ENCODE measurements at regions not wholly inside any gene's neighbourhood (a gene's known extent, or its start where the extent isn't known, plus 50 kb on each side); places are given as distances from the start of the nearest gene placed in this dataset.

DNA sequence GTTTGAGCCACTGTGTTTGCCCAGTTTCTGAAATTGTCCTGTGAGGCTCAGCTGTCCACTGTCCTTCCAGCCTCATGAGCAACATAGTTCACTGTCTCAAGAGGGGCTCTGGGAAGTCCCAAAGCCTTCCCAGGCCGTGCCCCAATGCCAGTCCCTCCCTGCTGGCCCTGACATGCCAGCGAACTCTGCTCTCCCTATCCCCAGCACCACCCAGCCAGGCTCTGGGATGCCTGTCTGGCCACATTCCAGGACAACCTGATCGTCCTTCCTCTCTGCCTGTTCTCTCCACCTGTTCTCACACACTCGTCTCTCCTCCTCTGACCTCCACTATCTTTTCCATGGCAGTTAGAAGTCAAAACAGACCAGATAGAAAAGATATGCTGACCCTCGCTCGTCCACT is 278.0 kb upstream of the ID2 start:
- no peaks in the 10 kb centered on the region for H3K36me3 ChIP-seq (ENCODE audit: insufficient read depth, low read depth, low read length)
- H3K4me3 ChIP-seq (ENCODE audit: low read length): no peak overlapping the region
- H3K27me3 ChIP-seq (ENCODE audit: insufficient read depth, low read length): no peaks in the 10 kb centered on the region
- H3K4me1 ChIP-seq (ENCODE audit: insufficient read depth, low read length): no peaks in the 10 kb centered on the region
- H3K9me3 ChIP-seq (ENCODE audit: insufficient read depth, low read depth, low read length): no peaks in the 10 kb centered on the region
- H3K9ac ChIP-seq (ENCODE audit: low read depth, low read length): no peak overlapping the region
- H3K27ac ChIP-seq (ENCODE audit: low read length): no peak overlapping the region

DNA sequence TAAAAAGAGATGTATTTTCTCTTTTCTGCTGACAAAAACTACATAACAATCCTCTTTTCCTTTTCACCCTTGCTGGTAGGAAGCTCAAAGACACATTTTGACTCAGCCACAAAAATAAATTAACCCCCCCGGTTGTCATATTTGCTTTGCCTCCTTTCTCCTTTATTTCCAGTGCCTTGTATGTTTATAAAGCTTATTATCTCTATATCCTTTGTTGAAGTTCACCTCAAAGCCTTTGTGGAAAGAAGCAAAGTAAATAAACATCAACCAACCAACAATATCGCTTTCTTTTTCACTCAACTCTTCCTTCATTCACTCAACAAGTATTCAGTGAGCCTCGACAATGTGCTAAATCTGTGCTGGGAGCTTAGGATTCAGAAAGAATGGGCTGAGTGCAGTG is 276.5 kb upstream of the ID2 start:
- H3K36me3 ChIP-seq (ENCODE audit: insufficient read depth, low read depth, low read length): no peaks in the 10 kb centered on the region
- H3K4me3 ChIP-seq (ENCODE audit: low read length): no peak overlapping the region
- no peak overlapping the region for H3K9ac ChIP-seq (ENCODE audit: low read depth, low read length)
- H3K27me3 ChIP-seq (ENCODE audit: insufficient read depth, low read length): no peaks in the 10 kb centered on the region
- H3K9me3 ChIP-seq (ENCODE audit: insufficient read depth, low read depth, low read length): no peaks in the 10 kb centered on the region
- H3K27ac ChIP-seq (ENCODE audit: low read length): no peak overlapping the region
- H3K4me1 ChIP-seq (ENCODE audit: insufficient read depth, low read length): no peaks in the 10 kb centered on the region

DNA sequence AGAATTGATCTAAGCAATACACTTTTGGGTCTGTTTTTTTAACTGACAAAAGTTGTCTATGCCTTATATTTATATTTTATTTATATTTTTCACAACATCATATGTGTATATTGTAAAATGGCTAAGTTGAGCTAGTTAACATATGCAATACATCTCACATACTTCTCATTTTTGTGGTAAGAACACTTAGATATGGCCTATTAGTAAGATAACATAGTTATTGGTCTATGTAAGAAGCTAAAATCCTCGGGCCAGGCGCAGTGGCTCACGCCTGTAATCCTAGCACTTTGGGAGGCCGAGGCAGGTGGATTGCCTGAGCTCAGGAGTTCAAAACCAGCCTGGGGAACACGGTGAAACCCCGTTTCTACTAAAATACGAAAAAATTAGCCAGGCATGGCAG is 275.6 kb upstream of the ID2 start:
- H3K27me3 ChIP-seq (ENCODE audit: insufficient read depth, low read length): no peaks in the 10 kb centered on the region

DNA sequence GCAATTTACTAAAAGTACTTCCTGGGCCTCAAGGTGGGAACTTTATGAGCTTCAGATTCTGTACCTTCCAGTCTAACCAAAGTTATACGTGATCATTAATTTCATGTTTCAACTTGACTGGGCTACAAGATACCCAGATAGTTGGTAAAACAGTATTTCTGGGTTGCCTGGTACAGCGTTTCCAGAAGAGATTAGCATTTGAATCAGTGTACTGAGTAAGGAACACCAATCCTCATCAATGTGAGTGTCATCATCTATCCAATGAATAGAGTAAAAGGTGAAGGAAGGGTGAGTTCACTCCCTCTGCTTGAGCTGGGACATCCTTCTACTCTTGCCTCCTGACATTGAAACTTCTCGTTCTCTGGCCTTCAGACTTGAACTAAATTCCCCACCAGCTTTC is 274.5 kb upstream of the ID2 start:
- Histone ChIP-seq H3K36me3 (ENCODE audit: insufficient read depth, low read depth, low read length) (no peaks in the 10 kb centered on the region), H3K27me3 (ENCODE audit: insufficient read depth, low read length) (no peaks in the 10 kb centered on the region), H3K4me1 (ENCODE audit: insufficient read depth, low read length) (0 out of 2 replicates have a peak, but pooled peaks cover 2% of the 10 kb centered on the region), H3K27ac (ENCODE audit: low read length) (no peak overlapping the region), H3K4me3 (ENCODE audit: low read length) (no peak overlapping the region), H3K9me3 (ENCODE audit: insufficient read depth, low read depth, low read length) (no peaks in the 10 kb centered on the region), H3K9ac (ENCODE audit: low read depth, low read length) (no peak overlapping the region)

More for the DNA sequence above, 275.6 kb upstream of the ID2 start:
- H3K27ac ChIP-seq (ENCODE audit: low read length): no peak overlapping the region
- H3K36me3 ChIP-seq (ENCODE audit: insufficient read depth, low read depth, low read length): no peaks in the 10 kb centered on the region
- no peak overlapping the region for H3K9ac ChIP-seq (ENCODE audit: low read depth, low read length)
- H3K4me1 ChIP-seq (ENCODE audit: insufficient read depth, low read length): no peaks in the 10 kb centered on the region
- no peak overlapping the region for H3K4me3 ChIP-seq (ENCODE audit: low read length)
- no peaks in the 10 kb centered on the region for H3K9me3 ChIP-seq (ENCODE audit: insufficient read depth, low read depth, low read length)

DNA sequence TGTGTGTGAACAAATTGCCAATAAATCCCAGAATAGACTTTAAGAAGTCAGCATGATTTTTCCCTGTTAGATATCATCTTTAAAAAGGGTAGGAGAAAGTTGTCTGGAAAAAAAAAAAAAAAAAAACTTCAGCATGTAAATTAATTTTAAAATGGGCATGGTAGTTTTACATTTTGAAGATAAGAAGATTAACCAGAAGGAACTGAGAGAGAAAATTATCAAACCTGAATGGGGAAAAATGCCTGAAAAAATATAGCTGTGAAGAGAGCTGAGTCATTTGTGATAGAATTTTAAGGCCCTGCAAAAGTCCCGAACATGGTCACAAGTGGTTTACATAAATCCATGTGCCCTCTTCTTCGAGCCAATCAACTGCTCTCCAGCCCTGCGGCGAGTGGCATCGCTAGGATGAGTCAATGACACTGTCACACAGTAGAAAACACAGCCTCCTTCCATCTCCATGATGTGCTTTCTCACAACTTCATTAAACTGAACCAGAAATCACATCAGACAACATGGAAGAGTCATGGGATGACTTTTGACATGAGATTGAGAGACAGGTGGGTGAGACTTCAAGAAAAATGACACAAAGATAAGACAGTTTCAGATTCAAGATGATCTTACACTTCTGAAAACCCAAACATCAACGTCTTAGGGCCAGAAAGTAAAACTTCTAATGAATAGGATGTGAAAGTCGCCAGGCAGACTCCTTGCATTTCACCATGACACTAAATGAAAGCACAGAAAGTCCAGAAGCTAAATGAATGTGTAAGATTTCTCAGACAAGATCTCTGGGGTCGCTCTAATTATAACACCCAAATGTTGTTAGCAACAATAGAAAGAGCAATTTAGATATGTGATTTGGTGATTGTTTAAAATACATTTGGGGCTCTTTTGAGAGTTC is 273.0 kb upstream of the ID2 start:
- Histone ChIP-seq H3K36me3 (ENCODE audit: insufficient read depth, low read depth, low read length) (no peaks in the 10 kb centered on the region), H3K27me3 (ENCODE audit: insufficient read depth, low read length) (no peaks in the 10 kb centered on the region), H3K4me1 (ENCODE audit: insufficient read depth, low read length) (0 out of 2 replicates have a peak, but pooled peaks cover 7% of the 10 kb centered on the region), H3K9me3 (ENCODE audit: insufficient read depth, low read depth, low read length) (no peaks in the 10 kb centered on the region), H3K27ac (ENCODE audit: low read length) (no peak overlapping the region), H3K9ac (ENCODE audit: low read depth, low read length) (no peak overlapping the region), H3K4me3 (ENCODE audit: low read length) (no peak overlapping the region)

DNA sequence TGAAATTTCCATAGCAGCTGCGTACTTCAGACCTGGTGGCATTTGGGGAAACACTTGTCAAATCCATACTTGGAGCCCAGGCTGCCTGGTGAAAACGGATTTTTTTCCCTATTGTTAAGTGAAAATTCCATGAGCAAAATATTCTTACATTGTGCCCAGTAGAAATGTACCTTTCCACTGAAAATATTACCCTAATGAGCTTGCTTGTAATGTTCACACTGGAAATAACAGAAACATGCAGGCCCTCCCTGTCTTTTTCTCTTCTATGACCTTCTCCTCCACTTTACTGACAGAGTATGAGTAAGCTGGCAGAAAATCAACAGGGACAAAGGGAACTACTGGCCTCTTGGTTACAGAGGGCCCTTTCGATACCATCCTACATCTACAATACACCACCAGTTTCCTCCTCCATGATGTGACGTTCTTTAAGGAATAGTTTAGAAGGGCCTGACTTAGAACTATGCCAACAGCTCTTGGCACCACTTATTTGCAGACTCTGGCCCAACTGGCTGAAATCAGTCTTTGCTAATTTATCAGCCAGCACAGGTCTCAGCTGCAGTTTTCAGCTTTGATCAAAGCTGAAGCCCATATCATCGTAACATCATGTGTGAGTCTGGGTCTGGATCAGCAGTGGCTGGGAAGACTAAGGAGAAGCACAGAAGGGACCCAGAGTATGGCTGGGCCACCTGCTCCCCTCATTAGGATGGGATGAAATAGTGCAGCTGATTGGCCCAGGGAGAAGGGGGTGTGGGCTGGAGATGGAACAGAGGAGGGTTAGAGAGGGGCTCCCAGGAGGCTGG is 272.2 kb upstream of the ID2 start:
- H3K4me3 ChIP-seq (ENCODE audit: low read length): no peak overlapping the region
- H3K27me3 ChIP-seq (ENCODE audit: insufficient read depth, low read length): no peaks in the 10 kb centered on the region
- H3K4me1 ChIP-seq (ENCODE audit: insufficient read depth, low read length): 0 out of 2 replicates have a peak, but pooled peaks cover 7% of the 10 kb centered on the region
- H3K36me3 ChIP-seq (ENCODE audit: insufficient read depth, low read depth, low read length): no peaks in the 10 kb centered on the region
- no peaks in the 10 kb centered on the region for H3K9me3 ChIP-seq (ENCODE audit: insufficient read depth, low read depth, low read length)
- no peak overlapping the region for H3K27ac ChIP-seq (ENCODE audit: low read length)
- H3K9ac ChIP-seq (ENCODE audit: low read depth, low read length): no peak overlapping the region

DNA sequence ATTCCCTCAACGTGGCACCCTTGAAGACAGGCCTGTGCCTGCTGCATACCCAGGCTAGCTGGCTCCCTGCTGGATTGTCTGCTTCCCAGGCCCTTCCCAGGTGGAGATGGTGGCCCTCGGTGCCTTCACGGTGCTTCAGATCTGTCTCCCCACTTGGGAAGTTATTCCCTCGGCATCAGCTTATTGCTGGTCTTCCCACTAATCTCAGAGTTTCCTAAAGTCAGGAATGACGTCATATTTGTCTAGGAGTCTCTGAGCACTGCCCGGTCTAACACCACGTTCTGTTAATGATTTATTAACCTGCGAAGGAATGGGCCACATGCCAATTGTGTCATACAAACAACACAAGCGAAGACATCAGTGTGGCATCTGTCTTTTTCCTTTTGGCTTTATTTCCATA is 269.8 kb upstream of the ID2 start:
- no peak overlapping the region for H3K27ac ChIP-seq (ENCODE audit: low read length)
- no peak overlapping the region for H3K9ac ChIP-seq (ENCODE audit: low read depth, low read length)

DNA sequence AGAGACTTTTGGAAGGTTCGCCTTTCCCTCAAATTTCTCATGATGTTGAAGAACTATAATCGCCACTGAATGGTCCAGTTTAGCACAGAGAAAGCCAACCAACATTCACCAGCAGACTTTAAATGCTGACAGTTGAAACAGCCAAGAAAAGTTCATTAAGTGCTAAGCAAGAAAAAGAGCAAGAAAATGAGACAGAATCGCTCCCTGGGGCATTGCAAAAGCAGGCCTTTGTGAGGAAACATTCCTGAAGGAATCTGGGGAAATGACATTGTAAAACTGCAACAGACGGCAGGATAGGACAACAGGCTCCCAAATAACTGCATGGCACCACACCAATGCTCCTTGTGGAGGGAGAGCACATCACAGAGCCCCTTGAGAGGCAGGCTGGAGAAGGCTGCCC is 269.3 kb upstream of the ID2 start:
- H3K9ac ChIP-seq (ENCODE audit: low read depth, low read length): no peak overlapping the region
- H3K4me1 ChIP-seq (ENCODE audit: insufficient read depth, low read length): 0 out of 2 replicates have a peak, but pooled peaks cover 7% of the 10 kb centered on the region
- no peak overlapping the region for H3K4me3 ChIP-seq (ENCODE audit: low read length)
- no peaks in the 10 kb centered on the region for H3K27me3 ChIP-seq (ENCODE audit: insufficient read depth, low read length)
- H3K36me3 ChIP-seq (ENCODE audit: insufficient read depth, low read depth, low read length): no peaks in the 10 kb centered on the region
- H3K27ac ChIP-seq (ENCODE audit: low read length): no peak overlapping the region
- no peaks in the 10 kb centered on the region for H3K9me3 ChIP-seq (ENCODE audit: insufficient read depth, low read depth, low read length)

More for the DNA sequence above, 269.8 kb upstream of the ID2 start:
- H3K27me3 ChIP-seq (ENCODE audit: insufficient read depth, low read length): no peaks in the 10 kb centered on the region
- no peak overlapping the region for H3K4me3 ChIP-seq (ENCODE audit: low read length)
- no peaks in the 10 kb centered on the region for H3K9me3 ChIP-seq (ENCODE audit: insufficient read depth, low read depth, low read length)
- no peaks in the 10 kb centered on the region for H3K36me3 ChIP-seq (ENCODE audit: insufficient read depth, low read depth, low read length)
- 0 out of 2 replicates have a peak, but pooled peaks cover 7% of the 10 kb centered on the region for H3K4me1 ChIP-seq (ENCODE audit: insufficient read depth, low read length)

DNA sequence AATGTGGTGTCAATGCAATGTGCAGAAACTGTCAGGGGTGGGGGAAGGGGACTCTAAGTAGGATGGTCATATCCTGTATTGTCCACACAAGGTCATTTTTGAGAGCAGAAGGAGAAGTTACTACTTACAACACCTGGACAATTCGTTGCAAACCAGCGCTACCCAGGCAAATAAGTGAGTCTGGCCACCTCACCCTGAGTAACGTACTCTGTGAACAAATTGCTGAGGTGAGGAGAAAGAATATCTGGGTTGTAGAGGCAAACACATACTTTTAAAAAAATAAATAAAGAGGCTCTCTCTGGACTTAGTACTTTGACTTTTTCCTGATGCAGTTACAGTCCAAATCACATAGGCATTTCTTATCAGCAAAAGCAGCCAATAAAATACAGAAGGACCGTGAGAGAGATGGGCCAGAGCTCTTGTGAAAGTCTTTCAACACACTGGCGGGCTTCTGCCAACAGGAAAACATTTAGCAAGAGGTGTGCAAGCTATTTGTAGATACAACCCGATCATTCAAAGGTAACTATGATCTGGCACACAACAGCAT is 268.2 kb upstream of the ID2 start:
- H3K36me3 ChIP-seq (ENCODE audit: insufficient read depth, low read depth, low read length): no peaks in the 10 kb centered on the region
- H3K27me3 ChIP-seq (ENCODE audit: insufficient read depth, low read length): no peaks in the 10 kb centered on the region
- H3K9me3 ChIP-seq (ENCODE audit: insufficient read depth, low read depth, low read length): no peaks in the 10 kb centered on the region
- H3K4me3 ChIP-seq (ENCODE audit: low read length): no peak overlapping the region
- H3K4me1 ChIP-seq (ENCODE audit: insufficient read depth, low read length): 0 out of 2 replicates have a peak, but pooled peaks cover 7% of the 10 kb centered on the region
- H3K9ac ChIP-seq (ENCODE audit: low read depth, low read length): no peak overlapping the region
- H3K27ac ChIP-seq (ENCODE audit: low read length): no peak overlapping the region

DNA sequence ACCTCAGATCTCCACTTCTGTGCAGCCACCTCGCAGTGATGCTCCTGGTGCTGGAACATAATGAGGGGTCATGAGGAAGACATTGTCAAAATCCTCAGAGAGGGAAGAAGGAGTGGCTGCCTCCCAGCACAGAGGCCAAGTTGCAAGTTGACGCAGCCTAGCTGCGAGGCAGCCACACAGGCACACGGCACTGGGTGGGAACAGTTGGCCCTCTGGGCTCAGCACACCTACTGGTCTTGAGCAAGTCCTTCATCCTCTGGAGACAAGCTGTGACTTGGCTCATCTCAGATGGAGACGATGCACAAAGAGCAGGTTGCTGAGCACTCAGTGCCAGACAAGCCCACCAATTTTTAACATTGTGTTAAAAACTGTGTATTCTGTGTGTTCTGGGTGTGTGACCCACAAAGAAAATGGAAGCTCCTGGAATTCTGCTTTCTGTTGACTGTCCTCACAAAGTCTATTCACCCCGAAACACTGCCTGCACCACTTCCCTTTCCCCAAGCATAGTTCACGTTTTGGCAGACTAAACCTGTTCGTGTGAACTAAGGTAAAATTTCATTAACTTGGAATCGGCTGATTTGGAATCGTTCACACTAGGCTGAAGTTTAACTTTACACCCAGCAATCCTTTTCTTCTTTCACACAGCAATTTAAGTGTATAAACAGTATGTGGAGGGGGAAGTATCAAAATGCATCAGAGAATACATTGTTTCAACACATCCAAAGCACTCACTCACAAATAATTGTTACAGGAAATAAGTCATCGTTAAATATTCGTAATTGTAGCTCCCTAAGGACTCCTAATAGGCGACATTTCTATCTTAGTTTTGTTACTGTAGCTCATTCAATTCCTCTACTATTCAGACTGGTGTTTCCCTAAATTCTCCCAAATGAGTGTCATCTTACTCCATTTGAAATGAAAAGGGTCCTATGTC is 266.6 kb upstream of the ID2 start:
- H3K36me3 ChIP-seq (ENCODE audit: insufficient read depth, low read depth, low read length): no peaks in the 10 kb centered on the region
- H3K4me1 ChIP-seq (ENCODE audit: insufficient read depth, low read length): 0 out of 2 replicates have a peak, but pooled peaks cover 7% of the 10 kb centered on the region
- H3K27me3 ChIP-seq (ENCODE audit: insufficient read depth, low read length): no peaks in the 10 kb centered on the region
- H3K9me3 ChIP-seq (ENCODE audit: insufficient read depth, low read depth, low read length): no peaks in the 10 kb centered on the region
- no peak overlapping the region for H3K27ac ChIP-seq (ENCODE audit: low read length)
- H3K9ac ChIP-seq (ENCODE audit: low read depth, low read length): no peak overlapping the region
- H3K4me3 ChIP-seq (ENCODE audit: low read length): no peak overlapping the region
